RWPE2 (cell line): ENCODE measurements at regions not wholly inside any gene's neighbourhood (a gene's known extent, or its start where the extent isn't known, plus 50 kb on each side); places are given as distances from the start of the nearest gene placed in this dataset.

ENCODE experiments used
- ATAC-seq: fragments of 200-7000 bp; cut with Tn5 transposase; 3 replicates; pipeline ENCODE4 v1.9.1; 2021; ENCODE audit warnings: low read depth
- DNase-seq: peaks from one replicate; pipeline ENCODE4 v3.0.0-alpha.2; 2020; ENCODE audit warnings: low spot score
- H3K27ac ChIP-seq: fragments of 450-650 bp; 2 replicates; pipeline ENCODE4 v1.5.1; 2017; ENCODE audit warnings: mild to moderate bottlenecking; ENCODE audit not compliant: poor library complexity, severe bottlenecking
- H3K27me3 ChIP-seq: fragments of 250-450 bp; sonication (Bioruptor Pico); 2 replicates; pipeline ENCODE4 v1.5.1; 2021; ENCODE audit warnings: mild to moderate bottlenecking, moderate library complexity; ENCODE audit not compliant: insufficient read depth, poor library complexity, severe bottlenecking
- H3K36me3 ChIP-seq: fragments of 250-450 bp; sonication (Bioruptor Pico); 2 replicates; pipeline ENCODE4 v1.5.1; 2020; ENCODE audit warnings: low read depth, mild to moderate bottlenecking, moderate library complexity
- H3K4me1 ChIP-seq: fragments of 250-450 bp; sonication (Bioruptor Pico); 2 replicates; pipeline ENCODE4 v1.5.1; 2021; ENCODE audit warnings: mild to moderate bottlenecking, moderate library complexity; ENCODE audit not compliant: insufficient read depth, poor library complexity, severe bottlenecking
- H3K4me3 ChIP-seq: fragments of 250-450 bp; sonication (Bioruptor Pico); 2 replicates; pipeline ENCODE4 v1.5.1; 2021; ENCODE audit warnings: mild to moderate bottlenecking, moderate library complexity; ENCODE audit not compliant: severe bottlenecking
- H3K9me3 ChIP-seq: fragments of 250-450 bp; sonication (Bioruptor Pico); 2 replicates; pipeline ENCODE4 v1.5.1; 2021; ENCODE audit warnings: mild to moderate bottlenecking, moderate library complexity; ENCODE audit not compliant: severe bottlenecking
- TF ChIP-seq, protein P1 (sequence below): fragments of 450-650 bp; IDR thresholded peaks from one replicate; pipeline ENCODE4 v1.5.1; 2017; ENCODE audit warnings: mild to moderate bottlenecking, moderate library complexity; ENCODE audit not compliant: poor library complexity, severe bottlenecking

DNA sequence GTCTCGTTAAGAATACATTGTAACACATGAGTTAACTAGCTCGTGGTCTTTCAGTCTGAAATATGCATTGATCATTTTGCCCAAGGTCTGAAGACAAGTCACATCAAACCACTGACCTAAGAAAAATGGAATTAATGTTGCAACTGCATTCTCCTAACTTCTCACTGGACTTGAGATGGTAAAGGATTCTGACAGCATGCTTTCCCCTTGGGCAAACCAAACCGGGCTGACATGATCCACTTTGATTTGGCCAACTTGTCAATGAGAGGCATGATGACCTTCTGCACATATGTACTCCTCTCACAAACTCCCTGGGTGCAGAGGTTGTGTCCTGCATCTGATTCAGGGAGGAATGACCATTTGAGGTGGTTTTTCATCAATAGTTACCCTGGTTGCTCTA, 1982.5 kb upstream of the PIK3C3 start:
- Histone ChIP-seq H3K9me3 (no peaks in the 10 kb centered on the region), H3K36me3 (no peaks in the 10 kb centered on the region), H3K4me1 (peaks cover 8% of the 10 kb centered on the region), H3K27me3 (no peaks in the 10 kb centered on the region), H3K4me3 (no peak overlapping the region), H3K27ac (no peak overlapping the region)
- TF ChIP-seq, protein P1, sequence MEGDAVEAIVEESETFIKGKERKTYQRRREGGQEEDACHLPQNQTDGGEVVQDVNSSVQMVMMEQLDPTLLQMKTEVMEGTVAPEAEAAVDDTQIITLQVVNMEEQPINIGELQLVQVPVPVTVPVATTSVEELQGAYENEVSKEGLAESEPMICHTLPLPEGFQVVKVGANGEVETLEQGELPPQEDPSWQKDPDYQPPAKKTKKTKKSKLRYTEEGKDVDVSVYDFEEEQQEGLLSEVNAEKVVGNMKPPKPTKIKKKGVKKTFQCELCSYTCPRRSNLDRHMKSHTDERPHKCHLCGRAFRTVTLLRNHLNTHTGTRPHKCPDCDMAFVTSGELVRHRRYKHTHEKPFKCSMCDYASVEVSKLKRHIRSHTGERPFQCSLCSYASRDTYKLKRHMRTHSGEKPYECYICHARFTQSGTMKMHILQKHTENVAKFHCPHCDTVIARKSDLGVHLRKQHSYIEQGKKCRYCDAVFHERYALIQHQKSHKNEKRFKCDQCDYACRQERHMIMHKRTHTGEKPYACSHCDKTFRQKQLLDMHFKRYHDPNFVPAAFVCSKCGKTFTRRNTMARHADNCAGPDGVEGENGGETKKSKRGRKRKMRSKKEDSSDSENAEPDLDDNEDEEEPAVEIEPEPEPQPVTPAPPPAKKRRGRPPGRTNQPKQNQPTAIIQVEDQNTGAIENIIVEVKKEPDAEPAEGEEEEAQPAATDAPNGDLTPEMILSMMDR: no peak
- no peak for ATAC-seq
- DNase-seq: no peak

DNA sequence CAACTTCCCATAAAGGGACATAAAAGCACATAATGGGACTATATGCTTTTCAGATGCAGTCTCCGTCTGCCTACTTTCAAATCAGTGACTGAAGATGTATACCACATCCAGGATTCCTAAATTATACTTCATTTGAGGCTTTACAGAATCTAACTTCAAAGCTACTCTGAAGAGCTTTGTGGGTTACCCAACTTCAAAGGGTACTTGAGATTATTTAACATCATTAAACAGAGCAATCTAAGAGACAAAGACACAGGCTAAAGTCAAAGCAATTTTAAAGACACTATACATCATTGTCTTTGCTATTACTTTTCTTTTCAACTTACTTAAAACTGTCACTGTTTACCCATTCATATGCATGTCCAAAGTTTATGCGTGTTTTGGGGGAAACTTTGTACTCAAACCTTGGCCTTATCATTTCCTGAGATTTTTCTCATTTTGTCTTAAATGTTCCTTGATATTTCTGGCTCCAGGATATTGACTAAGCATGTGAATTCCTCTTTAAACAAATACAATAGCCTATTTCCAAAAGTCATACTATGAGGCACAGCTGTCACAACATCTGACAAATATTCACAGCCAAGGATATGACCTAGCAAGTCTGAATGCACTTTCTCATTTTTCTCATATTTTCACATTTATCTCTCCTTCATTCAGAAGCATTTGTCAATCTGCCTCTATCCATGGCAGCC, 1985.1 kb upstream of the PIK3C3 start:
- peaks cover 8% of the 10 kb centered on the region for H3K4me1 ChIP-seq
- TF ChIP-seq, protein P1: no peak
- 0 out of 3 replicates have a peak, but pooled peaks have one; percentile 29 for ATAC-seq
- no peak overlapping the region for H3K4me3 ChIP-seq
- peak overlapping the region; percentile 53 for H3K27ac ChIP-seq
- no peaks in the 10 kb centered on the region for H3K36me3 ChIP-seq
- H3K9me3 ChIP-seq: no peaks in the 10 kb centered on the region
- DNase-seq: no peak
- H3K27me3 ChIP-seq: no peaks in the 10 kb centered on the region

DNA sequence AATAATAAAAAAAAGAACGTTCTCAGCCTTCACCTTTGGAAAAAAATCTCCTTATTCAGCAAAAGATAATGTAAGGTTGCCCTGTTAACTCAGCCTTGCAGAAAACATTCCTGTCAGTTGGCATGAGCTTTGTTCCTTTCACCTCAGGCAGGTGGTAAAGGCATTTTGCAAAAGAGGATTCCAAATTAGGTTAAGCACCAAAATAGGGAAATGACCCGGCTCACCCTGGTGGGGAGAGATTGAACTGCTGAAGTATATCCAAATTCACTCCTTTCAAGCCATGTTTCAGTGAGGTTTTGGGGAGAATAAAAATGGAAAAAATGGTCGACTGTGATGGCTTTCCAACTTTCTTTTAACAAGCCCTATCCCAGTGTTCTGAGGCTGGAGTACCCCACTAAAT, 1988.8 kb upstream of the PIK3C3 start:
- H3K27me3 ChIP-seq: no peaks in the 10 kb centered on the region

DNA sequence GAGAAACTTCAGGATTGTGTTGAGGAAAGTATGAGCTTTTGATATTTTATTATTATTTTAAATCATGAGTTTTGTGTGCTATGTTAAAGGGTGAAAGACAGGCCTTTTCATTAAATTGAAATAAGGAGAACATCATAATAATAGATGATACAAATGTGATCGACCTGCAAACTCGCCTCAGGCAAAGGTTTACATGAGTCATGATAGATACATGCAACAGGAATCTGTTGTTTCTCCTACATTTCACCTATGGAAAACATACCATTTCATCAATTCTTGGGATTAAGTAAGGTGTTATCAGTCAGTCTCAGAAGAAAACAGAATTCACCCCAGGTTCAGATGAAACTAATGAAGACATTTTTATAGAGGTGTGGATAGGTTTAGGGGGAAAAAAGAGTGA, 1992.5 kb upstream of the PIK3C3 start:
- TF ChIP-seq, protein P1: no peak
- H3K27ac ChIP-seq: peak overlapping the region; percentile 88

More for the DNA sequence above, 1988.8 kb upstream of the PIK3C3 start:
- ATAC-seq: no peak
- Histone ChIP-seq H3K4me1 (peaks cover 20% of the 10 kb centered on the region), H3K4me3 (no peak overlapping the region), H3K36me3 (no peaks in the 10 kb centered on the region), H3K9me3 (no peaks in the 10 kb centered on the region), H3K27ac (no peak overlapping the region)
- TF ChIP-seq, protein P1: peak; percentile 45
- no peak for DNase-seq

DNA sequence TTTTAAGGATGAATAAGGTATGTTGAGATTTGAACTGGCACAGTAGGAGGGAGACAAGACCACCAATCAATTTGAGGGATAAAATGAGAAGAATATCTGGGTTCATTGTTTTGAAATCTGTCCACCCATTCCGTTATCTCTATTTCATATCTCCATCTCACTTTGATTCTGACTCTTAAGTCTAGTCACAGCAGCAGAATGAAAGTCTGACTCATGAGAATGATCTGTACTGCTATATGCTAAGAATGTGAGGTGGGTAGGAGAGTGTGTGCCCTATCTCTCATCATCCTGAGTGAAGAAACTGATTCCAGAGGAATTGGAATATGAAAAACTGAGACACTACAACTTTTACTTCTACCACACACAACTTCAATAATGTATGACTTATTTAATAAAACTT, 1994.5 kb upstream of the PIK3C3 start:
- ATAC-seq (peak; percentile 82), DNase-seq (no peak)
- TF ChIP-seq, protein P1: no peak
- H3K36me3 ChIP-seq: no peaks in the 10 kb centered on the region
- H3K27me3 ChIP-seq: no peaks in the 10 kb centered on the region
- H3K4me1 ChIP-seq: peaks cover 37% of the 10 kb centered on the region
- no peaks in the 10 kb centered on the region for H3K9me3 ChIP-seq
- peak overlapping the region; percentile 88 for H3K27ac ChIP-seq
- no peak overlapping the region for H3K4me3 ChIP-seq

More for the DNA sequence above, 1992.5 kb upstream of the PIK3C3 start:
- Histone ChIP-seq H3K9me3 (no peaks in the 10 kb centered on the region), H3K4me3 (no peak overlapping the region), H3K4me1 (peaks cover 37% of the 10 kb centered on the region), H3K27me3 (no peaks in the 10 kb centered on the region), H3K36me3 (no peaks in the 10 kb centered on the region)
- peak; percentile 44; the same call in 2 of the 3 replicates for ATAC-seq
- DNase-seq: no peak
